NCI-H69 (cell line): ENCODE measurements at regions not wholly inside any gene's neighbourhood (a gene's known extent, or its start where the extent isn't known, plus 50 kb on each side); places are given as distances from the start of the nearest gene placed in this dataset.
"Not testable (repeated sequence)": the region's sequence is repeated elsewhere in the genome, so short reads cannot be mapped to it uniquely, and the experiment has no call there.

Experiments used
- DNase-seq: peaks from one replicate; lab custom pipeline; 2025; lab: John Stamatoyannopoulos, UW

- no peak for DNase-seq
Measured at GRCh38 chr1:186255266-186255665, 119.8 kb downstream of the TPR start.

- DNase-seq = no peak
Measured at GRCh38 chr1:186250529-186250928, 124.5 kb downstream of the TPR start.

- not testable (repeated sequence) for DNase-seq
Measured at GRCh38 chr1:186248608-186249007, 126.4 kb downstream of the TPR start.

DNA sequence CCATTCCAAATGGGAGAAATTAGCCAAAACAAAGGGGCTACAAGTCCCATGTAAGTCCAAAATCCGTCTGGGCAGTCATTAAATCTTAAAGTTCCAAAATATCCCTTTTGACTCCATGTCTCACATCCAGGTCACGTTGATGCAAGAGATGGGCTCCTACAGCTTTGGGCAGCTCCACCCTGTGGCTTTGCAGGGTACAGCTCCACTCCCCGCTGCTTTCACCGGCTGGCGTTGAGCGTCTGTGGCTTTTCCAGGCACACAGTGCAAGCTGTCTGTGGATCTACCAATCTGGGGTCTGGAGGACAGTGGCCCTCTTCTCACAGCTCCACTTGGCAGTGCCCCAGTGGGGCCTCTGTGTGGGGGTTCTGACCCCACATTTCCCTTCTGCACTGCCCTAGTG lies 130.2 kb downstream of the TPR start:
- DNase-seq = peak; percentile 12
